Testis (tissue), 2 donors: ENCODE measurements at regions not wholly inside any gene's neighbourhood (a gene's known extent, or its start where the extent isn't known, plus 50 kb on each side); places are given as distances from the start of the nearest gene placed in this dataset.

Experiments
- DNase-seq: peaks from one replicate; pipeline ENCODE4 v3.0.0-alpha.2; 2019
- H3K27ac ChIP-seq, 2 donors: fragments of 200-600 bp; sonication (generic); one replicate each; pipeline ENCODE4 v1.5.1; 2019
- H3K27me3 ChIP-seq: fragments of 200-600 bp; sonication (generic); one replicate; pipeline ENCODE4 v1.5.1; 2019
- H3K36me3 ChIP-seq: fragments of 200-600 bp; sonication (generic); one replicate; pipeline ENCODE4 v1.5.1; 2017; ENCODE audit warnings: low read depth; ENCODE audit errors: missing control alignments
- H3K4me1 ChIP-seq: fragments of 200-600 bp; sonication (generic); one replicate; pipeline ENCODE4 v1.5.1; 2019
- H3K4me3 ChIP-seq, 2 donors: fragments of 200-600 bp; sonication (generic); one replicate each; pipeline ENCODE4 v1.5.1; 2017 to 2019
- H3K9me3 ChIP-seq: fragments of 200-600 bp; sonication (generic); one replicate; pipeline ENCODE4 v1.5.1; 2017
- POLR2A ChIP-seq: fragments of 450-650 bp; IDR thresholded peaks from one replicate; pipeline ENCODE4 v1.6.1; 2017; ENCODE audit warnings: antibody characterized with exemption, mild to moderate bottlenecking, moderate library complexity
- WGBS, 2 donors: methylation state at CpG; one replicate each; pipeline ENCODE4 v1.1.5; 2018; 5-methylcytosine and 5-hydroxymethylcytosine counted together
- intact Hi-C: fragments of 100-400 bp; cut with DNase I; formaldehyde crosslinking; loops from one replicate; pipeline ENCODE4 v1.15.1; 2023; ENCODE audit warnings: low total_unique reads
- TF ChIP-seq, protein P1 (sequence below), 3 experiments: fragments of 450-650 bp in 2 of 3; fragments of 200-600 bp in 1 of 3; sonication (generic) in 1 of 3; IDR thresholded peaks; one replicate each; pipeline ENCODE4 v1.5.1; 2016 to 2019; ENCODE audit warnings: antibody characterized with exemption in 3 of 3, mild to moderate bottlenecking in 2 of 3, moderate library complexity in 1 of 3

DNA sequence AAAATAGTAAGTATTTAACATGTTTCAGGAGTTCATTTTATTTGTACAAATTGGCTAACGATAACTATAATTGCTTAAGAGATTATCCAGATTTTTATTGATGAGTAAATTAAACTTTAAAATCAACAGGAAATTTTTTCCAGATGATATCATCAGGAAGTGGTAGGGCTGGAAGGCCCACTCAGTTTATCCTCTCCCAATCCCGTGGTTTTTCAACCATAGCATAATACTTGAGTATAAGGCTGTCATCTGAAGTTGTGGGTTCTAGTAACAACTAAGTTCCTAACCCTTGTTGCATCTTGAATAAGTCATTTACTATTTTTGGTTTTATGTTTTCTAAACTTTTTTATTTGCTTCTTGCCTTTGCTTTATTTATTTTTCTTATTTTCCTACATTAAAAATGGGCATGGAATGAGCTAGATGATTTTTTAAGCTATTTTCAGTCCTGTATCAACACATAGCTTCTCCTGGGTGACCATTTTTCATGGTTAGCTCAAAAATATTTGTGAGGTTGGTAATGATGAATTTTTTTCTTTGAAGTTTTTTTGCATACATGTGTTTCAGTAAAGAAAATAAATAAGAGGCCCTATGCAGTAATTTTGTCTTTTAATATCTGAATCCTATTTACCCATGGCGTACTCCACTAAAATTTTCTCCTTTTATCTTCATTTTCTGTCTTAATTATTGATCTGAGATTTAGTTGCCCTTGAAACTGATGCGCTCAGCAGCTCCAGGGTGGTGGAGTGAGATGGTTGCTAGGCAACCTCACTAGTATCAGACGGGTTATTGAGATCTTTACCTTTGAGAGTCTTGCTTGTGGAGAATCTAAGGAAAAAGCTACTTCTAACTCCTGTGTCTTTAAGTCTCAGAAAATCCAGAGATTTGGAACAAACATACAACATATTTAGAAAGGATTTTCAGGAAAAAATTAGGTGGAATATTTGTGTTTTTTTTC, 452.0 kb upstream of the CCDC179 start:
- H3K36me3 ChIP-seq = no peaks in the 10 kb centered on the region
- no peaks in the 10 kb centered on the region for H3K4me1 ChIP-seq
- no peaks in the 10 kb centered on the region for H3K9me3 ChIP-seq
- no peaks in the 10 kb centered on the region for H3K27me3 ChIP-seq
- intact Hi-C loops = no loop called here
- TF ChIP-seq, protein P1, sequence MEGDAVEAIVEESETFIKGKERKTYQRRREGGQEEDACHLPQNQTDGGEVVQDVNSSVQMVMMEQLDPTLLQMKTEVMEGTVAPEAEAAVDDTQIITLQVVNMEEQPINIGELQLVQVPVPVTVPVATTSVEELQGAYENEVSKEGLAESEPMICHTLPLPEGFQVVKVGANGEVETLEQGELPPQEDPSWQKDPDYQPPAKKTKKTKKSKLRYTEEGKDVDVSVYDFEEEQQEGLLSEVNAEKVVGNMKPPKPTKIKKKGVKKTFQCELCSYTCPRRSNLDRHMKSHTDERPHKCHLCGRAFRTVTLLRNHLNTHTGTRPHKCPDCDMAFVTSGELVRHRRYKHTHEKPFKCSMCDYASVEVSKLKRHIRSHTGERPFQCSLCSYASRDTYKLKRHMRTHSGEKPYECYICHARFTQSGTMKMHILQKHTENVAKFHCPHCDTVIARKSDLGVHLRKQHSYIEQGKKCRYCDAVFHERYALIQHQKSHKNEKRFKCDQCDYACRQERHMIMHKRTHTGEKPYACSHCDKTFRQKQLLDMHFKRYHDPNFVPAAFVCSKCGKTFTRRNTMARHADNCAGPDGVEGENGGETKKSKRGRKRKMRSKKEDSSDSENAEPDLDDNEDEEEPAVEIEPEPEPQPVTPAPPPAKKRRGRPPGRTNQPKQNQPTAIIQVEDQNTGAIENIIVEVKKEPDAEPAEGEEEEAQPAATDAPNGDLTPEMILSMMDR (IDR thresholded peaks at IDR 0.05) = no peak
- TF ChIP-seq POLR2A = no peak
- H3K4me3 ChIP-seq = no peak overlapping the region
- H3K27ac ChIP-seq = no peak overlapping the region
- 63 to 65% methylated on average over 5 of the region's 5 CpGs for WGBS, 2 donors
- DNase-seq = no peak

DNA sequence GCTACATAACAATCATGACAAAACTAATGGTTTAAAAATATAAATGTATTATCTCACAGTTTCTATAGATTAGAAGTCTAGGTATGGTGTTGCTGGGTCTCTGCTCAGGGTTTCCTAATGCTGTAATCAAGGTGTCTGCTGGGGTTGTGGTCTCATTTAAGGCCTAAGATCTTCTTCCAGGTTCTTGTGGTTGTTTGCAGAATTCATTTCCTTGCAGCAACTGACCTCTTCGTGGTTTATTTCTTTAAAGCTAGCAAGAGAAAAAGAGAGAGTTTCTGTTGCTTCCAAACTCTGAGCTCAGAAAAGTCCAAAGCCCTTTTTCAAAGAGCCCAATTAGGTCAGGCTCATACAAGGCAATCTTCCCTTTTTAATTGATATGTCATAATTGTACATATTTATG, 452.7 kb upstream of the CCDC179 start:
- Histone ChIP-seq H3K36me3 (no peaks in the 10 kb centered on the region), H3K9me3 (no peaks in the 10 kb centered on the region), H3K4me1 (no peaks in the 10 kb centered on the region), H3K4me3 (no peak overlapping the region), H3K27me3 (no peaks in the 10 kb centered on the region), H3K27ac (no peak overlapping the region)
- intact Hi-C loops = no loop called here
- TF ChIP-seq, protein P1 (IDR thresholded peaks at IDR 0.05) = no peak
- no peak for TF ChIP-seq POLR2A
- DNase-seq = no peak
- WGBS, 2 donors = 58 to 61% methylated on average over 1 of the region's 1 CpG

DNA sequence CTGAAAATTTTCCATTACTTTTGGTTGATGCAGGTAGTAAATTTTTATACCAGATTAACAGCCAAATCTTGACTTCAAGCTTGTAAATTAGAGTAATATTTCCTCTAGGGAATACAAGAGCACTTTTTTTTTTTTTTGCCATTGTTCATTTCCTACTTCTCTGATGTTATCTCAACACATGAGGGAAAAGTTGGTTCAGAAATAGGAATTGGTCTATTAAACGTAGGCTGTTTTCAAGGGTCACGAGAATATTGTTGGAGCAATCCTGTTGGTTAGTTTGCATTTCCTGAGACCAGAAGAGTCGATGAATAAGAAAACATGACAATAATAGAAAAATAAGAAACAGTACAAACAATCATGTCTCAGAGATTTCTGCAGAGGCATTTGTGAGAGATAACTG, 453.9 kb upstream of the CCDC179 start:
- no peaks in the 10 kb centered on the region for H3K27me3 ChIP-seq
- H3K36me3 ChIP-seq = no peaks in the 10 kb centered on the region
- no peak for DNase-seq
- intact Hi-C loops = no loop called here
- no peaks in the 10 kb centered on the region for H3K9me3 ChIP-seq
- no peaks in the 10 kb centered on the region for H3K4me1 ChIP-seq
- 79 to 86% methylated on average over 3 of the region's 3 CpGs for WGBS, 2 donors
- H3K4me3 ChIP-seq = no peak overlapping the region
- TF ChIP-seq, protein P1 (IDR thresholded peaks at IDR 0.05) = no peak
- no peak for TF ChIP-seq POLR2A
- no peak overlapping the region for H3K27ac ChIP-seq

DNA sequence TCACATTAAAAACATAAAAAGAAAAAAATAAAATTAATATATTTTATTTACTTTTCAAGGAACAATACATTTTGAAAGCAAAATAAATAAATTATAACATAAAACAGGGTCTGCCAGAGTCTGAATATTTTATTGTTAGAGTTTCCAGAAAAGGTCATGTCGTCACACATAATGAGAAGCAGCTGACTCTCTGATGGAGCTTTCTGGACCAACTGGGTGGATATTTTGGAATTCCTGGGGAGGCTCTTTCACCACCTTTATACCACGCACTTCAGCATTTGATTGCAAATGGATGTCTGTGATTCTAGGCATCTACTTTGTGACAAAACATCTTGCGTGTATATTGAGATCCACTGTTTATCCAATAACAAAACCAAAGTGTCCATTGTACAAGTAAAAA, 455.0 kb upstream of the CCDC179 start:
- Histone ChIP-seq H3K9me3 (no peaks in the 10 kb centered on the region), H3K27ac (no peak overlapping the region), H3K27me3 (no peaks in the 10 kb centered on the region), H3K4me3 (no peak overlapping the region), H3K4me1 (no peaks in the 10 kb centered on the region), H3K36me3 (no peaks in the 10 kb centered on the region)
- no peak for TF ChIP-seq POLR2A
- TF ChIP-seq, protein P1 (IDR thresholded peaks at IDR 0.05) = no peak
- intact Hi-C loops = no loop called here
- no peak for DNase-seq
- WGBS, 2 donors = 64 to 95% methylated on average over 3 of the region's 3 CpGs

DNA sequence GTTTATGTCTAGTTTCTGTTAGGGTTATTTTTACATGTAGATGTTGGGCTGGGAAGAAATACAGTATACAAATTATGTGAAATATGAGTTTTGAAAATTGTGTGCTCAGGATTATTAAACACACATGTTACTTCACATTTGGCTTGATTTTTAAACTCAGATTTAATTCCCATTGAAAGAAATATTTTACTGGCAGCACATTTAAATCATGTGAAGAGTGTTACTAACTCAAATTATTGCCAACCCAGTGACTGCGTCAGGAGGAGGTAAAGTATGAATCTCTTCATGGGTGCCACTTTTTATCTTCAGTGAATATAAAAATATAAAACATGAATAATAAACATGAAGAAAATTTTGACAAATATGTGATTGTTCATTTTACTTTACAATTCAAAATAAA, 457.5 kb upstream of the CCDC179 start:
- WGBS, 2 donors = 84 to 86% methylated on average over 1 of the region's 1 CpG
- Histone ChIP-seq H3K27ac (no peak overlapping the region), H3K27me3 (no peaks in the 10 kb centered on the region), H3K9me3 (no peaks in the 10 kb centered on the region), H3K36me3 (no peaks in the 10 kb centered on the region), H3K4me1 (no peaks in the 10 kb centered on the region), H3K4me3 (no peak overlapping the region)
- intact Hi-C loops = no loop called here
- DNase-seq = no peak
- no peak for TF ChIP-seq POLR2A
- TF ChIP-seq, protein P1 (IDR thresholded peaks at IDR 0.05) = no peak
